ENCODE measurements at regions not wholly inside any gene's neighbourhood (a gene's known extent, or its start where the extent isn't known, plus 50 kb on each side); places are given as distances from the start of the nearest gene placed in this dataset.

GRCh38 chr1:83796409-83796808 lies 202.5 kb downstream of the TTLL7 start:
- TF ChIP-seq POLR2AphosphoS5 (IDR thresholded peaks at IDR 0.05; ENCODE audit: borderline replicate concordance, low read depth, low read length) (no peak), EZH2 (IDR thresholded peaks at IDR 0.05) (no peak)

Measured in SK-N-MC (cell line).